ENCODE measurements at regions not wholly inside any gene's neighbourhood (a gene's known extent, or its start where the extent isn't known, plus 50 kb on each side); places are given as distances from the start of the nearest gene placed in this dataset.

- no peak for TF ChIP-seq CTCF (IDR thresholded peaks at IDR 0.05)
- no peak for TF ChIP-seq POLR2A (IDR thresholded peaks at IDR 0.05)
Observed at GRCh38 chrX:126238220-126238619, 72.1 kb upstream of the DCAF12L2 start.
